22Rv1 (cell line): ENCODE measurements at regions not wholly inside any gene's neighbourhood (a gene's known extent, or its start where the extent isn't known, plus 50 kb on each side); places are given as distances from the start of the nearest gene placed in this dataset.

Experiments used
- H3K27ac ChIP-seq: fragments of 450-650 bp; 2 replicates; pipeline ENCODE4 v1.5.1; 2017
- CTCF ChIP-seq: fragments of 450-650 bp; IDR thresholded peaks from 2 replicates; pipeline ENCODE4 v1.5.1; 2017; ENCODE audit warnings: mild to moderate bottlenecking
- ZFX ChIP-seq: fragments of 450-650 bp; IDR thresholded peaks from 2 replicates; pipeline ENCODE4 v1.6.1; 2017; ENCODE audit warnings: antibody characterized with exemption, borderline replicate concordance

- TF ChIP-seq ZFX, result no peak
- no peak for TF ChIP-seq CTCF
- no peak overlapping the region for H3K27ac ChIP-seq
These were observed 1852.2 kb upstream of the IGFBP7 start for GRCh38 chr4:58962424-58962823.

DNA sequence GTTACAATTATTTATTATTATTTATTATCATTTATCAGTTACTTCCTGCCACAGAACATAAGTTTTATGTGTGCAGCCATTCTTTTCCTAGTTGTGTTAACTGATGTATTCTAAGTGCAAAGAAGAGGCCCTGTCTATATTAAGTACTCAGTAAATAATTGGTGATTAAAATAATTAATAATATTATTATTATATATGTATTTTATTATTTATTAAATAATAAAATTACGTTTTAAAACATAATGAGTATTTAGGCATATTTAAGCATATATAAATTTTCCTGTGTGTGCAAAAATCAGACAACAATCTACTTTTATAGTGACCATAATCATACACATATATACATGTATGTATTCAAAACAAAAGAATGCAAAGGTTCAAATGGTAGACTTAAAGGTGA, 1871.6 kb upstream of the IGFBP7 start:
- H3K27ac ChIP-seq, result no peak overlapping the region
- no peak for TF ChIP-seq ZFX
- no peak for TF ChIP-seq CTCF

DNA sequence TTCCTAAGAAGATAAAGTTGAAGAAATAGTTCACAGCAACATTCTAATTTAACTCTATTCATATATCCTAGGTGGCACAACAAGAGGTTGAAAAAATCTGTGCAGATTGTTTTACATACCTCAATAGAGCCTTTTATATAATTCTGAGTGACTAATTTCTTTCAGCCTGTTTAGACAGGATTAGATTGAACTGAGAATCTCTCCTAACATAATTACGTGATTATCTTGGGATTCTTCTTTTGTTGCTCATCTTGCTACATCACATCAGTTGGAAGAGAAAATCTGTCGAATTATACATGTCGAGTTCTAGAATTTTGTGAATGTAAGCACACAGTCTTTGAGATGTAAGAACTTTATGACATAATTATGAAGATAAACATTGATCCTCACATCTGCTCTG, 1873.7 kb upstream of the IGFBP7 start:
- H3K27ac ChIP-seq, result no peak overlapping the region
- no peak for TF ChIP-seq ZFX
- no peak for TF ChIP-seq CTCF

- TF ChIP-seq CTCF, result no peak
- TF ChIP-seq ZFX, result no peak
- no peak overlapping the region for H3K27ac ChIP-seq
These were observed 1892.0 kb upstream of the IGFBP7 start for GRCh38 chr4:59002148-59002547.

GRCh38 chr4:59024257-59024656, 1914.1 kb upstream of the IGFBP7 start:
- TF ChIP-seq ZFX (no peak), CTCF (no peak)
- H3K27ac ChIP-seq, result no peak overlapping the region

DNA sequence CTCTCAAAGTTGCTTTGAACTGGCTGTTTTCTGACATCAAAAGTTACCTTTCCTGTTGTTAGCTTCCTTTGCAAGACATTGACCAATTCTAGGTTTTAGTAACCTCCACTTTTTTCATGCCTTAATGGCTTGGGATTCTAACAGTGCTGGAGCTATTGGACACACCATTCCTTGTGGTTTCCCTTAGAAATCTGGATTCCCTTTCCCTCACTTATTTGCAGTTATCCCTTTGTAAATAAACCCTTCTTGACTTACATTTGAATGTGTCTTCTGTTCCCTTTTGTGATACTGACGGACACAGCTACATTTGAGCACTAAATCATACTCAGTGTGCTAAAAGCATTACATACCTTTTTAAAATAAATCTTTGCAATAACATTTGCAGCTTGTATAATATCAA, 1927.6 kb upstream of the IGFBP7 start:
- H3K27ac ChIP-seq, result no peak overlapping the region
- no peak for TF ChIP-seq CTCF
- TF ChIP-seq ZFX, result no peak

GRCh38 chr4:59039046-59039445, 1928.9 kb upstream of the IGFBP7 start:
- TF ChIP-seq ZFX, result no peak
- no peak for TF ChIP-seq CTCF
- no peak overlapping the region for H3K27ac ChIP-seq
